Gastroesophageal sphincter (tissue), 3 donors: ENCODE measurements at regions not wholly inside any gene's neighbourhood (a gene's known extent, or its start where the extent isn't known, plus 50 kb on each side); places are given as distances from the start of the nearest gene placed in this dataset.

Source experiments
- CTCF ChIP-seq, 4 experiments: fragments of 200-600 bp in 2 of 4; fragments of 450-650 bp in 2 of 4; sonication (generic) in 1 of 4; IDR thresholded peaks; one replicate each; pipeline ENCODE4 v1.5.1; 2017 to 2019; ENCODE audit warnings: antibody characterized with exemption in 4 of 4, mild to moderate bottlenecking in 2 of 4, moderate library complexity in 2 of 4
- POLR2A ChIP-seq, 2 donors: fragments of 450-650 bp; IDR thresholded peaks; one replicate each; pipeline ENCODE4 v1.6.1; 2017; ENCODE audit warnings: antibody characterized with exemption in 2 of 2, mild to moderate bottlenecking in 2 of 2, moderate library complexity in 1 of 2
- POLR2AphosphoS5 ChIP-seq: sonication (generic); formaldehyde crosslinking; IDR thresholded peaks from one replicate; pipeline ENCODE4 v1.6.1; 2017; ENCODE audit warnings: antibody characterized with exemption

GRCh38 chr1:213727853-213728592 lies 259.8 kb upstream of the PROX1 start:
- no peak for TF ChIP-seq CTCF (IDR thresholded peaks at IDR 0.05)
- no peak for TF ChIP-seq POLR2AphosphoS5
- no peak for TF ChIP-seq POLR2A (IDR thresholded peaks at IDR 0.05)
